ENCODE measurements at regions not wholly inside any gene's neighbourhood (a gene's known extent, or its start where the extent isn't known, plus 50 kb on each side); places are given as distances from the start of the nearest gene placed in this dataset.

DNA sequence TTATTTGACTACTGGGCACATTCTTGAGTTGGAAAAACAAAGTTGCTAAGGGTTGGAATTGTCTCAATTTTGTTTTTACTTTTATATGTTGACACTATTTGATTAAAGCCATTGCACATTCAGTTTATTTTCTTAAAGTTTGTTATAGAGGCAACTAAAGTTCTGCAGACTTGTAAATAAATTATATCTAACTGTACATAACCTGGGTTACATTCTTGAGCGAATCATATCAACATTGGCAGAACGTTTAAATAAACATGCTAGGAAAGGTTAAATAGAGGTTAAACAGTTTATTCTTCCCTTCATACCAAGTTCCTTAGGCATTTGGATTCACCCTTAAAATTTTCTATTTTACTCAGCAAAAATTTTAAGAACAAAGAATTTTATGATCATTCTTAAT is 74.5 kb downstream of the UCHL1 start:
- TF ChIP-seq, protein P1, sequence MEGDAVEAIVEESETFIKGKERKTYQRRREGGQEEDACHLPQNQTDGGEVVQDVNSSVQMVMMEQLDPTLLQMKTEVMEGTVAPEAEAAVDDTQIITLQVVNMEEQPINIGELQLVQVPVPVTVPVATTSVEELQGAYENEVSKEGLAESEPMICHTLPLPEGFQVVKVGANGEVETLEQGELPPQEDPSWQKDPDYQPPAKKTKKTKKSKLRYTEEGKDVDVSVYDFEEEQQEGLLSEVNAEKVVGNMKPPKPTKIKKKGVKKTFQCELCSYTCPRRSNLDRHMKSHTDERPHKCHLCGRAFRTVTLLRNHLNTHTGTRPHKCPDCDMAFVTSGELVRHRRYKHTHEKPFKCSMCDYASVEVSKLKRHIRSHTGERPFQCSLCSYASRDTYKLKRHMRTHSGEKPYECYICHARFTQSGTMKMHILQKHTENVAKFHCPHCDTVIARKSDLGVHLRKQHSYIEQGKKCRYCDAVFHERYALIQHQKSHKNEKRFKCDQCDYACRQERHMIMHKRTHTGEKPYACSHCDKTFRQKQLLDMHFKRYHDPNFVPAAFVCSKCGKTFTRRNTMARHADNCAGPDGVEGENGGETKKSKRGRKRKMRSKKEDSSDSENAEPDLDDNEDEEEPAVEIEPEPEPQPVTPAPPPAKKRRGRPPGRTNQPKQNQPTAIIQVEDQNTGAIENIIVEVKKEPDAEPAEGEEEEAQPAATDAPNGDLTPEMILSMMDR (IDR thresholded peaks at IDR 0.05; ENCODE audit: poor library complexity), result no peak
- no peak for TF ChIP-seq EZH2phosphoT487 (IDR thresholded peaks at IDR 0.05; ENCODE audit: low read depth, severe bottlenecking, unreplicated experiment)
